SK-N-MC (cell line): ENCODE measurements at regions not wholly inside any gene's neighbourhood (a gene's known extent, or its start where the extent isn't known, plus 50 kb on each side); places are given as distances from the start of the nearest gene placed in this dataset.

ENCODE experiments used
- EZH2 ChIP-seq: fragments of 200-600 bp; sonication (generic); IDR thresholded peaks from one replicate; pipeline ENCODE4 v1.6.1; 2017; ENCODE audit warnings: antibody characterized with exemption
- FOXP2 ChIP-seq: optimal IDR thresholded peaks from 2 replicates; pipeline ENCODE3; 2011; ENCODE audit warnings: mild to moderate bottlenecking, moderate library complexity; ENCODE audit not compliant: insufficient read depth; ENCODE audit errors: extremely low read length, control extremely low read depth
- POLR2AphosphoS5 ChIP-seq: IDR thresholded peaks from 2 replicates; pipeline ENCODE4 v1.6.1; 2012; ENCODE audit warnings: mild to moderate bottlenecking, low read depth, low read length, borderline replicate concordance

DNA sequence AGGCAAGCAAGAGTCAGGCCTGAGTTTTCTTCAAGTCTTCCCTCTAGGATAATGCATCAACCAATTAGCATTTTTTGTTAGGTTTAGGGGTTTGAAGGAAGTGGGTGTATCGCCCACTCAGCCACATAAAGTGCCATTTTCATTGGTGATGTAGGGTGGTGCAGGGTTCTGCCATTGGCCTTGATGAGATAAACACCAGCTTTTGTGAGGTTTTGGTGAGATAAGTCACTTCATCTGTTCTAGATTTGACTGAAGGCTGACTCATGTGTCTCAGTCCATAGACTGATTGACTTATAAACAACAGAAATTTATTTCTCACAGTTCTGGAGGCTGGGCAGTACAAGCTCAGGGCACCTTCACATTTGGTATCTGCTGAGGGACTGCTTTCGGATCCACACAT lies 84.5 kb upstream of the C3orf80 start:
- TF ChIP-seq EZH2 (no peak), POLR2AphosphoS5 (no peak), FOXP2 (no peak)
